ENCODE measurements at regions not wholly inside any gene's neighbourhood (a gene's known extent, or its start where the extent isn't known, plus 50 kb on each side); places are given as distances from the start of the nearest gene placed in this dataset.
A peak's percentile ranks its signal among the peaks of the same experiment; 100 is the strongest.

- DNase-seq (ENCODE audit: low spot score) = no peak
Measured at GRCh38 chr15:29952225-29952624, 130.0 kb upstream of the TJP1 start.

- no peak for DNase-seq (ENCODE audit: low spot score)
Measured at GRCh38 chr15:29945943-29946596, 123.8 kb upstream of the TJP1 start.

GRCh38 chr15:29944925-29945324 is 122.7 kb upstream of the TJP1 start:
- DNase-seq (ENCODE audit: low spot score) = no peak

- no peak for DNase-seq (ENCODE audit: low spot score)
Measured at GRCh38 chr15:29942548-29942947, 120.3 kb upstream of the TJP1 start.

GRCh38 chr15:29942143-29942542 is 119.9 kb upstream of the TJP1 start:
- no peak for DNase-seq (ENCODE audit: low spot score)

GRCh38 chr15:29939404-29939803 is 117.1 kb upstream of the TJP1 start:
- no peak for DNase-seq (ENCODE audit: low spot score)

GRCh38 chr15:29938361-29939335 is 116.4 kb upstream of the TJP1 start:
- no peak for DNase-seq (ENCODE audit: low spot score)

GRCh38 chr15:29937956-29938355 is 115.7 kb upstream of the TJP1 start:
- no peak for DNase-seq (ENCODE audit: low spot score)

- DNase-seq (ENCODE audit: low spot score) = no peak
Measured at GRCh38 chr15:29936353-29937049, 114.2 kb upstream of the TJP1 start.

GRCh38 chr15:29935296-29936004 is 113.2 kb upstream of the TJP1 start:
- no peak for DNase-seq (ENCODE audit: low spot score)

GRCh38 chr15:29934251-29934650 is 112.0 kb upstream of the TJP1 start:
- DNase-seq (ENCODE audit: low spot score) = no peak

- DNase-seq (ENCODE audit: low spot score) = no peak
Measured at GRCh38 chr15:29933042-29933803, 111.0 kb upstream of the TJP1 start.

- DNase-seq (ENCODE audit: low spot score) = no peak
Measured at GRCh38 chr15:29926083-29926388, 103.8 kb upstream of the TJP1 start.

GRCh38 chr15:29925227-29926082 is 103.2 kb upstream of the TJP1 start:
- peak; percentile 74 for DNase-seq (ENCODE audit: low spot score)

GRCh38 chr15:29924750-29925149 is 102.5 kb upstream of the TJP1 start:
- DNase-seq (ENCODE audit: low spot score) = no peak

GRCh38 chr15:29922191-29922590 is 99.9 kb upstream of the TJP1 start:
- no peak for DNase-seq (ENCODE audit: low spot score)

GRCh38 chr15:29921130-29921601 is 98.9 kb upstream of the TJP1 start:
- no peak for DNase-seq (ENCODE audit: low spot score)

- no peak for DNase-seq (ENCODE audit: low spot score)
Measured at GRCh38 chr15:29920515-29920914, 98.2 kb upstream of the TJP1 start.

GRCh38 chr15:29919380-29919881 is 97.2 kb upstream of the TJP1 start:
- no peak for DNase-seq (ENCODE audit: low spot score)

All from D341Med (cell line).